ENCODE measurements at regions not wholly inside any gene's neighbourhood (a gene's known extent, or its start where the extent isn't known, plus 50 kb on each side); places are given as distances from the start of the nearest gene placed in this dataset.

DNA sequence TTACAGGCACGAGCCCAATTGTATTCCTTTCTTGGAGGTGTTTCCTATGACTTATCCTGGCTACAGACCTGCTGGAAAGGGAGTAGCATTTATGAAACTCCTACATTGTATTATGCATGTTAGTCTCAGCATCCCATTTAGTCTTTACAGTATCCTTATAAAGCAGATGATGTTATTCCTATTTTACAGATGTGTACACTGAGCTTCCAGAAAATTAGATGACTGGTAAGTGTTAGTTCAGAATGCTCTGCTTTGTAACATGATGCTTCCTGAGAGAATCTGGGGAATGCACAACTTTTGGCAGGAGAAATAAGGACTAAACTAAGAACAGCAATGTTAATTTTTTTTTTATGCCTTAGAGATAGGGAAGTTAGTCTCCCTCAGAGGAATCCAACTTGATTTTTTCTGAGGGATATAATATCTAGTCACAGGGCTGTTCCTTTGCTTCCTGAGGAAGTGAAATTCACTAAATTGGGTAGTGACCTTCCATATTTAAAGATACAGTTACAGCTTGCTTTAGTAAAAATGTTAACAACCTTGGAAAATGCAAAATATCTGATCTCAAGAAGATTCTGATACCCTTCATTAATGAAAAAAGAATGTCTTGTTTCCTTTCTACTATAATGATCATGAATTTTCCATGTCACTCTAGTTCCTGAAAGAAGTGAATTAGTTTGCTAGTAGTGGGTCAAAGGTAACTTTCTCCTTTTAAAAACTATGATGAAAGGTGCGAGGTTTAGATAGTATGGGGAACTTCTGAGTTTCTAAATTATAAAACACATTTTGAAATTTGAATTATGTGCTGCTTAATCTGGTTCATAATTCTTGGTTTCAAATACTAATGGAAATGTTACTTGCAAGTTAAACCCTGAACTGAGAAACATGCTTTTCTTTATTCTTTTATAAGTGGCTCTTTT is 194.0 kb upstream of the PRPS1L1 start (continued):
- TF ChIP-seq ELF4 (CRISPR knock-in tag; IDR thresholded peaks at IDR 0.05; ENCODE audit: low read depth): no peak
- TF ChIP-seq RORB (CRISPR knock-in tag; IDR thresholded peaks at IDR 0.05): no peak

DNA sequence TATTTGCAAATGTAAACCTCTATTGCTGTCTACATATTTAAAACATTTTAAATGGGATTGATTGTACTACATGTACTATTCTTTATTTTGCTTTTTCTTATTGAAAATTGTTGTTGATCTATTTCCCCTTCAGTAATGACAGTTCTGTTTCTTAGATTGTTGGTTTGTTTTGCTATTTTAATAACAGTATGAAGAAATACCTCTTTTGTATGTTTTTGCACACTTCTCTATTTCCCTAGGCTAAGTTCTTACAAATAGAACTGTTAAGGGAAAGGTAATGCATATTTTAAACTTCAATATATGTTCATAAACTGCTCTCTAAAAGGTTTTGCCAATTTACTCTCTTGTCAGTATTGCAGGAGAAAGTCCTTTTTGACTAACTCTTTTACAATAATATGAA is 195.0 kb upstream of the PRPS1L1 start:
- ATAC-seq (no peak), DNase-seq (ENCODE audit: low spot score) (no peak)
- ChIA-PET POLR2A (no interaction called here), CTCF (no interaction called here)
- TF ChIP-seq, protein P1, sequence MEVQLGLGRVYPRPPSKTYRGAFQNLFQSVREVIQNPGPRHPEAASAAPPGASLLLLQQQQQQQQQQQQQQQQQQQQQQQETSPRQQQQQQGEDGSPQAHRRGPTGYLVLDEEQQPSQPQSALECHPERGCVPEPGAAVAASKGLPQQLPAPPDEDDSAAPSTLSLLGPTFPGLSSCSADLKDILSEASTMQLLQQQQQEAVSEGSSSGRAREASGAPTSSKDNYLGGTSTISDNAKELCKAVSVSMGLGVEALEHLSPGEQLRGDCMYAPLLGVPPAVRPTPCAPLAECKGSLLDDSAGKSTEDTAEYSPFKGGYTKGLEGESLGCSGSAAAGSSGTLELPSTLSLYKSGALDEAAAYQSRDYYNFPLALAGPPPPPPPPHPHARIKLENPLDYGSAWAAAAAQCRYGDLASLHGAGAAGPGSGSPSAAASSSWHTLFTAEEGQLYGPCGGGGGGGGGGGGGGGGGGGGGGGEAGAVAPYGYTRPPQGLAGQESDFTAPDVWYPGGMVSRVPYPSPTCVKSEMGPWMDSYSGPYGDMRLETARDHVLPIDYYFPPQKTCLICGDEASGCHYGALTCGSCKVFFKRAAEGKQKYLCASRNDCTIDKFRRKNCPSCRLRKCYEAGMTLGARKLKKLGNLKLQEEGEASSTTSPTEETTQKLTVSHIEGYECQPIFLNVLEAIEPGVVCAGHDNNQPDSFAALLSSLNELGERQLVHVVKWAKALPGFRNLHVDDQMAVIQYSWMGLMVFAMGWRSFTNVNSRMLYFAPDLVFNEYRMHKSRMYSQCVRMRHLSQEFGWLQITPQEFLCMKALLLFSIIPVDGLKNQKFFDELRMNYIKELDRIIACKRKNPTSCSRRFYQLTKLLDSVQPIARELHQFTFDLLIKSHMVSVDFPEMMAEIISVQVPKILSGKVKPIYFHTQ (CRISPR knock-in tag; IDR thresholded peaks at IDR 0.05): no peak
- no peak for TF ChIP-seq CREB1 (CRISPR knock-in tag; IDR thresholded peaks at IDR 0.05)
- no peak for TF ChIP-seq ZNF671 (CRISPR knock-in tag; IDR thresholded peaks at IDR 0.05)
- no peak for TF ChIP-seq PRRX2 (CRISPR knock-in tag; IDR thresholded peaks at IDR 0.05)
- TF ChIP-seq, protein P2, sequence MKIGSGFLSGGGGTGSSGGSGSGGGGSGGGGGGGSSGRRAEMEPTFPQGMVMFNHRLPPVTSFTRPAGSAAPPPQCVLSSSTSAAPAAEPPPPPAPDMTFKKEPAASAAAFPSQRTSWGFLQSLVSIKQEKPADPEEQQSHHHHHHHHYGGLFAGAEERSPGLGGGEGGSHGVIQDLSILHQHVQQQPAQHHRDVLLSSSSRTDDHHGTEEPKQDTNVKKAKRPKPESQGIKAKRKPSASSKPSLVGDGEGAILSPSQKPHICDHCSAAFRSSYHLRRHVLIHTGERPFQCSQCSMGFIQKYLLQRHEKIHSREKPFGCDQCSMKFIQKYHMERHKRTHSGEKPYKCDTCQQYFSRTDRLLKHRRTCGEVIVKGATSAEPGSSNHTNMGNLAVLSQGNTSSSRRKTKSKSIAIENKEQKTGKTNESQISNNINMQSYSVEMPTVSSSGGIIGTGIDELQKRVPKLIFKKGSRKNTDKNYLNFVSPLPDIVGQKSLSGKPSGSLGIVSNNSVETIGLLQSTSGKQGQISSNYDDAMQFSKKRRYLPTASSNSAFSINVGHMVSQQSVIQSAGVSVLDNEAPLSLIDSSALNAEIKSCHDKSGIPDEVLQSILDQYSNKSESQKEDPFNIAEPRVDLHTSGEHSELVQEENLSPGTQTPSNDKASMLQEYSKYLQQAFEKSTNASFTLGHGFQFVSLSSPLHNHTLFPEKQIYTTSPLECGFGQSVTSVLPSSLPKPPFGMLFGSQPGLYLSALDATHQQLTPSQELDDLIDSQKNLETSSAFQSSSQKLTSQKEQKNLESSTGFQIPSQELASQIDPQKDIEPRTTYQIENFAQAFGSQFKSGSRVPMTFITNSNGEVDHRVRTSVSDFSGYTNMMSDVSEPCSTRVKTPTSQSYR (CRISPR knock-in tag; IDR thresholded peaks at IDR 0.05): no peak
- no peak for TF ChIP-seq TEAD4 (CRISPR knock-in tag; IDR thresholded peaks at IDR 0.05)
- no peak for TF ChIP-seq RELA (CRISPR knock-in tag; IDR thresholded peaks at IDR 0.05; ENCODE audit: borderline replicate concordance)
- TF ChIP-seq, protein P3, sequence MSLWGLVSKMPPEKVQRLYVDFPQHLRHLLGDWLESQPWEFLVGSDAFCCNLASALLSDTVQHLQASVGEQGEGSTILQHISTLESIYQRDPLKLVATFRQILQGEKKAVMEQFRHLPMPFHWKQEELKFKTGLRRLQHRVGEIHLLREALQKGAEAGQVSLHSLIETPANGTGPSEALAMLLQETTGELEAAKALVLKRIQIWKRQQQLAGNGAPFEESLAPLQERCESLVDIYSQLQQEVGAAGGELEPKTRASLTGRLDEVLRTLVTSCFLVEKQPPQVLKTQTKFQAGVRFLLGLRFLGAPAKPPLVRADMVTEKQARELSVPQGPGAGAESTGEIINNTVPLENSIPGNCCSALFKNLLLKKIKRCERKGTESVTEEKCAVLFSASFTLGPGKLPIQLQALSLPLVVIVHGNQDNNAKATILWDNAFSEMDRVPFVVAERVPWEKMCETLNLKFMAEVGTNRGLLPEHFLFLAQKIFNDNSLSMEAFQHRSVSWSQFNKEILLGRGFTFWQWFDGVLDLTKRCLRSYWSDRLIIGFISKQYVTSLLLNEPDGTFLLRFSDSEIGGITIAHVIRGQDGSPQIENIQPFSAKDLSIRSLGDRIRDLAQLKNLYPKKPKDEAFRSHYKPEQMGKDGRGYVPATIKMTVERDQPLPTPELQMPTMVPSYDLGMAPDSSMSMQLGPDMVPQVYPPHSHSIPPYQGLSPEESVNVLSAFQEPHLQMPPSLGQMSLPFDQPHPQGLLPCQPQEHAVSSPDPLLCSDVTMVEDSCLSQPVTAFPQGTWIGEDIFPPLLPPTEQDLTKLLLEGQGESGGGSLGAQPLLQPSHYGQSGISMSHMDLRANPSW (CRISPR knock-in tag; conservative IDR thresholded peaks at IDR 0.05; ENCODE audit: low read depth): no peak
- H3K9me3 Mint-ChIP-seq: no peaks in the 10 kb centered on the region
- H3K27ac Mint-ChIP-seq: no peak overlapping the region
- no peaks in the 10 kb centered on the region for H3K36me3 Mint-ChIP-seq
- H3K4me3 Mint-ChIP-seq: no peak overlapping the region
- H3K4me1 Mint-ChIP-seq: no peaks in the 10 kb centered on the region
- no peaks in the 10 kb centered on the region for H3K27me3 Mint-ChIP-seq (ENCODE audit: low read depth)

DNA sequence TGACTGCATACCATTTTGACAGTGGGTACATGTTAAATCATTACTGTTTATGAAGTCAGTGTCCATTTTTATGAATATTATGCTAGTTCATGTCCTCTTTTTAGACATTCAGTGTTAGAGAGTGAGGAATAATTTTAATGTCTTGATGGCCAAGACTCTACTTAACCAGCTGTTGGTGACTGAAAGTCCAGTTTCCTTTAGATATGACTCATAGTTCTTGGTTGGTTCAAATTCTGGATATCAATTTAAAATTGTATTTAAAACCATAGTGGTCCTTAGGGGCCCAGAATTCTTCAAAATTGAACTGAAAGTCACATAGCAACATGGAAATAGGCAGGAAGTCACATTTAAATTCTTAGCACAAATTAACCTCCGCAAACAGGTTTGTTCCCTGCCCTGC is 196.5 kb upstream of the PRPS1L1 start:
- H3K27me3 Mint-ChIP-seq (ENCODE audit: low read depth): no peaks in the 10 kb centered on the region
- ChIA-PET POLR2A (no interaction called here), CTCF (no interaction called here)
- no peaks in the 10 kb centered on the region for H3K9me3 Mint-ChIP-seq
- ATAC-seq: no peak
- H3K36me3 Mint-ChIP-seq: no peaks in the 10 kb centered on the region
- no peaks in the 10 kb centered on the region for H3K4me1 Mint-ChIP-seq
- no peak overlapping the region for H3K4me3 Mint-ChIP-seq
- H3K27ac Mint-ChIP-seq: no peak overlapping the region
- TF ChIP-seq SP1 (CRISPR knock-in tag; conservative IDR thresholded peaks at IDR 0.05): no peak
- TF ChIP-seq, protein P4, sequence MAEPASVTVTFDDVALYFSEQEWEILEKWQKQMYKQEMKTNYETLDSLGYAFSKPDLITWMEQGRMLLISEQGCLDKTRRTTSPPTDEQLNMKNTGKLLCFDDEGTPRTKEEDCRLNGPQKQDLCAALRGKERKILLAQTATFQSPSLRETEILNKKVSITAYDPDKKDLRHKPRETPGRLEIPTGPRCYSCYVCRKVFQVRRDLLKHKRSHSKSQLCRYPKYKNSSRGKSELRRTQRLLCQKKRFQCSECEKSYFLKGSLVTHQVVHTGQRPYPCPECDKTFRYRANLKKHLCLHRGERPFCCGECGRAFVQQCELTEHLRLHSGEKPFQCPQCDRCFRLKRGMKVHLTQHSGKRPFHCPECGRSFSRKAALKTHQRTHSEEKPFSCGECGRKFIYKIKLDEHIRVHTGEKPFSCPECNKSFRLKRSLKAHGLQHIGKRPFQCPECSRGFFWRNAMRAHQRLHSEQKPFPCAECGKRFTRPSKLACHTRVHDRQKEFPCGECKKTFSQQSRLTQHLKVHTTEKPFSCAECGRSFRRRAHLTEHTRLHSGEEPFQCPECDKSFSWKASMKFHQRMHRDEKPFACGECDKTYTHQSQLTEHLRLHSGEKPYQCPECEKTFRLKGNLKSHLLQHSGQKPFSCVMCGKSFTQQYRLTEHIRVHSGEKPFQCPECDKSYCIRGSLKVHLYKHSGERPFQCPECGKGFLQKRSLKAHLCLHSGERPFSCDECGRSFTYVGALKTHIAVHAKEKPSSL (CRISPR knock-in tag; conservative IDR thresholded peaks at IDR 0.05): no peak
- TF ChIP-seq, protein P5, sequence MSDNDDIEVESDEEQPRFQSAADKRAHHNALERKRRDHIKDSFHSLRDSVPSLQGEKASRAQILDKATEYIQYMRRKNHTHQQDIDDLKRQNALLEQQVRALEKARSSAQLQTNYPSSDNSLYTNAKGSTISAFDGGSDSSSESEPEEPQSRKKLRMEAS (CRISPR knock-in tag; IDR thresholded peaks at IDR 0.05): no peak
- TF ChIP-seq, protein P6, sequence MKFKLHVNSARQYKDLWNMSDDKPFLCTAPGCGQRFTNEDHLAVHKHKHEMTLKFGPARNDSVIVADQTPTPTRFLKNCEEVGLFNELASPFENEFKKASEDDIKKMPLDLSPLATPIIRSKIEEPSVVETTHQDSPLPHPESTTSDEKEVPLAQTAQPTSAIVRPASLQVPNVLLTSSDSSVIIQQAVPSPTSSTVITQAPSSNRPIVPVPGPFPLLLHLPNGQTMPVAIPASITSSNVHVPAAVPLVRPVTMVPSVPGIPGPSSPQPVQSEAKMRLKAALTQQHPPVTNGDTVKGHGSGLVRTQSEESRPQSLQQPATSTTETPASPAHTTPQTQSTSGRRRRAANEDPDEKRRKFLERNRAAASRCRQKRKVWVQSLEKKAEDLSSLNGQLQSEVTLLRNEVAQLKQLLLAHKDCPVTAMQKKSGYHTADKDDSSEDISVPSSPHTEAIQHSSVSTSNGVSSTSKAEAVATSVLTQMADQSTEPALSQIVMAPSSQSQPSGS (CRISPR knock-in tag; IDR thresholded peaks at IDR 0.05; ENCODE audit: borderline replicate concordance, low read depth): no peak
- TF ChIP-seq ZNF232 (CRISPR knock-in tag; IDR thresholded peaks at IDR 0.05): no peak
- no peak for TF ChIP-seq SMAD4 (CRISPR knock-in tag; IDR thresholded peaks at IDR 0.05)
- TF ChIP-seq, protein P7, sequence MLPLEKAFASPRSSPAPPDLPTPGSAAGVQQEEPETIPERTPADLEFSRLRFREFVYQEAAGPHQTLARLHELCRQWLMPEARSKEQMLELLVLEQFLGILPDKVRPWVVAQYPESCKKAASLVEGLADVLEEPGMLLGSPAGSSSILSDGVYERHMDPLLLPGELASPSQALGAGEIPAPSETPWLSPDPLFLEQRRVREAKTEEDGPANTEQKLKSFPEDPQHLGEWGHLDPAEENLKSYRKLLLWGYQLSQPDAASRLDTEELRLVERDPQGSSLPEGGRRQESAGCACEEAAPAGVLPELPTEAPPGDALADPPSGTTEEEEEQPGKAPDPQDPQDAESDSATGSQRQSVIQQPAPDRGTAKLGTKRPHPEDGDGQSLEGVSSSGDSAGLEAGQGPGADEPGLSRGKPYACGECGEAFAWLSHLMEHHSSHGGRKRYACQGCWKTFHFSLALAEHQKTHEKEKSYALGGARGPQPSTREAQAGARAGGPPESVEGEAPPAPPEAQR (CRISPR knock-in tag; IDR thresholded peaks at IDR 0.05): no peak
- DNase-seq (ENCODE audit: low spot score): no peak
